Chondrocyte (in vitro differentiated cells): ENCODE measurements at regions not wholly inside any gene's neighbourhood (a gene's known extent, or its start where the extent isn't known, plus 50 kb on each side); places are given as distances from the start of the nearest gene placed in this dataset.
"Not testable (repeated sequence)": the region's sequence is repeated elsewhere in the genome, so short reads cannot be mapped to it uniquely, and the experiment has no call there.

Source experiments
- DNase-seq: peaks from one replicate; pipeline ENCODE4 v3.0.0; 2021; ENCODE audit warnings: mixed read lengths, low spot score
- H3K27ac Mint-ChIP-seq: one replicate; pipeline ENCODE4 v1.8.0; 2021; ENCODE audit warnings: mild to moderate bottlenecking, moderate library complexity, mixed read lengths; ENCODE audit not compliant: unreplicated experiment
- H3K27me3 Mint-ChIP-seq: 2 replicates; pipeline ENCODE4 v1.8.0; 2021; ENCODE audit warnings: low read depth, mixed read lengths
- H3K36me3 Mint-ChIP-seq: 2 replicates; pipeline ENCODE4 v1.8.0; 2021; ENCODE audit warnings: low read depth, mixed read lengths
- H3K4me1 Mint-ChIP-seq: 2 replicates; pipeline ENCODE4 v1.8.0; 2021; ENCODE audit warnings: low read depth, mild to moderate bottlenecking, mixed read lengths
- H3K4me3 Mint-ChIP-seq: one replicate; pipeline ENCODE4 v1.8.0; 2021; ENCODE audit warnings: mild to moderate bottlenecking, moderate library complexity, mixed read lengths; ENCODE audit not compliant: unreplicated experiment
- H3K9me3 Mint-ChIP-seq: 2 replicates; pipeline ENCODE4 v1.8.0; 2021; ENCODE audit warnings: low read depth, mixed read lengths
- CTCF ChIP-seq: fragments of 200-600 bp; sonication (generic); IDR thresholded peaks from 2 replicates; pipeline ENCODE4 v1.5.0; 2021; ENCODE audit warnings: antibody characterized with exemption, mild to moderate bottlenecking, moderate library complexity

GRCh38 chr5:60477849-60478248 is 222.1 kb downstream of the DEPDC1B start:
- peaks cover 3% of the 10 kb centered on the region for H3K36me3 Mint-ChIP-seq
- DNase-seq = no peak

GRCh38 chr5:60473654-60474053 is 226.3 kb downstream of the DEPDC1B start:
- H3K27me3 Mint-ChIP-seq = no peaks in the 10 kb centered on the region
- H3K4me3 Mint-ChIP-seq = no peak overlapping the region
- no peak overlapping the region for H3K27ac Mint-ChIP-seq
- peaks cover 20% of the 10 kb centered on the region for H3K4me1 Mint-ChIP-seq
- peaks cover 15% of the 10 kb centered on the region for H3K36me3 Mint-ChIP-seq
- no peak for DNase-seq
- no peak for TF ChIP-seq CTCF
- H3K9me3 Mint-ChIP-seq = peaks cover 31% of the 10 kb centered on the region

More at GRCh38 chr5:60477849-60478248, 222.1 kb downstream of the DEPDC1B start:
- H3K4me1 Mint-ChIP-seq = peaks cover 46% of the 10 kb centered on the region
- no peak for TF ChIP-seq CTCF
- peaks cover 12% of the 10 kb centered on the region for H3K9me3 Mint-ChIP-seq
- H3K27ac Mint-ChIP-seq = no peak overlapping the region
- no peak overlapping the region for H3K4me3 Mint-ChIP-seq
- no peaks in the 10 kb centered on the region for H3K27me3 Mint-ChIP-seq

- not testable (repeated sequence) for H3K27ac Mint-ChIP-seq, DNase-seq, H3K27me3 Mint-ChIP-seq
Observed at GRCh38 chr5:60473027-60473426, 226.9 kb downstream of the DEPDC1B start.

GRCh38 chr5:60470881-60471280 is 229.1 kb downstream of the DEPDC1B start:
- H3K9me3 Mint-ChIP-seq = peaks cover 19% of the 10 kb centered on the region
- H3K27me3 Mint-ChIP-seq = no peaks in the 10 kb centered on the region
- DNase-seq = no peak

More at GRCh38 chr5:60473027-60473426, 226.9 kb downstream of the DEPDC1B start:
- Mint-ChIP-seq H3K36me3 (peaks cover 16% of the 10 kb centered on the region), H3K4me1 (peaks cover 14% of the 10 kb centered on the region), H3K9me3 (peaks cover 32% of the 10 kb centered on the region)
- not testable (repeated sequence) for H3K4me3 Mint-ChIP-seq

GRCh38 chr5:60469286-60469685 is 230.7 kb downstream of the DEPDC1B start:
- TF ChIP-seq CTCF = no peak
- Mint-ChIP-seq H3K4me1 (peaks cover 10% of the 10 kb centered on the region), H3K27ac (no peak overlapping the region), H3K4me3 (no peak overlapping the region), H3K27me3 (no peaks in the 10 kb centered on the region), H3K9me3 (peaks cover 19% of the 10 kb centered on the region), H3K36me3 (peaks cover 15% of the 10 kb centered on the region)
- no peak for DNase-seq

More at GRCh38 chr5:60470881-60471280, 229.1 kb downstream of the DEPDC1B start:
- Mint-ChIP-seq H3K36me3 (peaks cover 16% of the 10 kb centered on the region), H3K4me3 (no peak overlapping the region), H3K4me1 (peaks cover 11% of the 10 kb centered on the region), H3K27ac (no peak overlapping the region)
- TF ChIP-seq CTCF = no peak

GRCh38 chr5:60463179-60463868 is 236.6 kb downstream of the DEPDC1B start:
- TF ChIP-seq CTCF = no peak

More at GRCh38 chr5:60463179-60463868, 236.6 kb downstream of the DEPDC1B start:
- H3K4me3 Mint-ChIP-seq = peak overlapping the region; percentile 0
- no peak for DNase-seq
- no peaks in the 10 kb centered on the region for H3K27me3 Mint-ChIP-seq
- H3K27ac Mint-ChIP-seq = peak overlapping the region; percentile 88
- peaks cover 24% of the 10 kb centered on the region for H3K4me1 Mint-ChIP-seq
- no peaks in the 10 kb centered on the region for H3K9me3 Mint-ChIP-seq
- peaks cover 3% of the 10 kb centered on the region for H3K36me3 Mint-ChIP-seq
